ENCODE measurements at regions not wholly inside any gene's neighbourhood (a gene's known extent, or its start where the extent isn't known, plus 50 kb on each side); places are given as distances from the start of the nearest gene placed in this dataset.

- DNase-seq, result no peak
Measured at GRCh38 chr10:130776724-130777123, 534.8 kb downstream of the TCERG1L start.

GRCh38 chr10:130777507-130778165, 533.9 kb downstream of the TCERG1L start:
- no peak for DNase-seq

GRCh38 chr10:130778166-130778545, 533.4 kb downstream of the TCERG1L start:
- no peak for DNase-seq

GRCh38 chr10:130780763-130781162, 530.8 kb downstream of the TCERG1L start:
- DNase-seq, result no peak

- DNase-seq, result no peak
Measured at GRCh38 chr10:130781206-130781605, 530.3 kb downstream of the TCERG1L start.

- DNase-seq, result no peak
Measured at GRCh38 chr10:130781623-130782022, 529.9 kb downstream of the TCERG1L start.

GRCh38 chr10:130782467-130782866, 529.1 kb downstream of the TCERG1L start:
- no peak for DNase-seq

GRCh38 chr10:130784326-130784725, 527.2 kb downstream of the TCERG1L start:
- no peak for DNase-seq

GRCh38 chr10:130786365-130786966, 525.1 kb downstream of the TCERG1L start:
- DNase-seq, result no peak

GRCh38 chr10:130787243-130787642, 524.3 kb downstream of the TCERG1L start:
- no peak for DNase-seq

- no peak for DNase-seq
Measured at GRCh38 chr10:130787821-130788220, 523.7 kb downstream of the TCERG1L start.

GRCh38 chr10:130790339-130790738, 521.2 kb downstream of the TCERG1L start:
- DNase-seq, result no peak

GRCh38 chr10:130792096-130792845, 519.2 kb downstream of the TCERG1L start:
- no peak for DNase-seq

GRCh38 chr10:130795819-130796218, 515.7 kb downstream of the TCERG1L start:
- no peak for DNase-seq

GRCh38 chr10:130799532-130799931, 512.0 kb downstream of the TCERG1L start:
- DNase-seq, result no peak

- DNase-seq, result no peak
Measured at GRCh38 chr10:130800281-130800680, 511.2 kb downstream of the TCERG1L start.

GRCh38 chr10:130801276-130801675, 510.2 kb downstream of the TCERG1L start:
- no peak for DNase-seq

- no peak for DNase-seq
Measured at GRCh38 chr10:130801784-130802183, 509.7 kb downstream of the TCERG1L start.

- DNase-seq, result no peak
Measured at GRCh38 chr10:130802301-130802700, 509.2 kb downstream of the TCERG1L start.

GRCh38 chr10:130804281-130804680, 507.2 kb downstream of the TCERG1L start:
- no peak for DNase-seq

GRCh38 chr10:130804778-130805634, 506.5 kb downstream of the TCERG1L start:
- no peak for DNase-seq

GRCh38 chr10:130805635-130806030, 505.9 kb downstream of the TCERG1L start:
- DNase-seq, result no peak

- no peak for DNase-seq
Measured at GRCh38 chr10:130806426-130806825, 505.1 kb downstream of the TCERG1L start.

Measured in T-helper 9 cell (primary cell).